NCI-H1694 treated with DMSO at 0.1 percent for 48 hours (cell line): ENCODE measurements at regions not wholly inside any gene's neighbourhood (a gene's known extent, or its start where the extent isn't known, plus 50 kb on each side); places are given as distances from the start of the nearest gene placed in this dataset.

Source experiments
- DNase-seq: peaks from one replicate; lab custom pipeline; 2025; lab: John Stamatoyannopoulos, UW

DNA sequence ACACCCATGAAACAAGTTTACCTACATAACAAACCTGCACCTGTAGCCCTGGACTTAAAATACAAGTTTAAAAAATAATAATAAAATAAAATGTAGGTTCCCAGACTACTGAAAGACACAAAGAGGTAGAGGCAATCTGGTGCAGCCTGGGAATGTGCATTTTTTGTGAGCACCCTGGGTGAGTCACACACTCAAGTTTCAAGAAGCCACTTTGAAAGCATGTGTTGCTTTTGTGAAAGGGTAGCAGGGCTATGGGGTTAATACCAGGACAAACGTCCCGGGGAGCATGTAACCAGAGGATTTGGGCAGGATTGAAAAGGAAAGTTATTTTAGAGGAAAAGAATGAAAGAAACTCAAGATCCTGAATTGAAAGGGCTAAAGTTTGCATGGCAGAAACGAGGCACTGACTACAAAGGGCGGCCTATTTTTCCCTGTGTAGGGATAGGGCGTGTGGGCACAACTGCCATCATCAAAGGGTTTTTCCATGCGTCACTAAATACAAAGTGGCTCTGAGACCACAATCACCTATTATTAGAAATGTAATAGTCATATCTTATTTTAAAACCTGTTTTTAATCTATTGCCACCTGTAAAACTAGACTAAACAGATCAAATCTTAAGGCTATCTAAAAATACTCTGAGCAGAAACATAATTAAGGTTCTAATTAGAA is 314.9 kb downstream of the COG6 start:
- DNase-seq = no peak

GRCh38 chr13:39971526-39971925 is 316.1 kb downstream of the COG6 start:
- DNase-seq = no peak

GRCh38 chr13:39976481-39976880 is 321.0 kb downstream of the COG6 start:
- no peak for DNase-seq

GRCh38 chr13:39981056-39981455 is 325.6 kb downstream of the COG6 start:
- no peak for DNase-seq

DNA sequence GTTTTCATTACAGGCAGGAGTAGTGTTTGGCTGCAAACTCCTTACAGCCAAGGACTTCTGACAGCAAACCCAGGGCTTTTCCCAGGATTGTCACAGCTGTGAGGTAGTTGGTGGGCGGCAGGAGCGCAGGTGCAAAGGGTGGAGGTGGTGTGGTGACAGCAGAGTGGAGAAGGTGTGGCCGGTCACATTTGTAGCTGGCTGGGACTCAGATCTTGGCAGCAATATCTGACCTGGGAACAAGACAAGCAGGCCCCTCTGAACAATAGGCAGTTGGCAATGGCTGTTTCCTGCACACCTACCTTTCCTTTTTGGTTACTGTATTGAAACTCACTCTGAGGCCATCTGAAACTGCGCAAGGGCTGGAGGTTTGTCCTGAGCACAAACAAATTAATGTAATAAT is 327.3 kb downstream of the COG6 start:
- DNase-seq = no peak

DNA sequence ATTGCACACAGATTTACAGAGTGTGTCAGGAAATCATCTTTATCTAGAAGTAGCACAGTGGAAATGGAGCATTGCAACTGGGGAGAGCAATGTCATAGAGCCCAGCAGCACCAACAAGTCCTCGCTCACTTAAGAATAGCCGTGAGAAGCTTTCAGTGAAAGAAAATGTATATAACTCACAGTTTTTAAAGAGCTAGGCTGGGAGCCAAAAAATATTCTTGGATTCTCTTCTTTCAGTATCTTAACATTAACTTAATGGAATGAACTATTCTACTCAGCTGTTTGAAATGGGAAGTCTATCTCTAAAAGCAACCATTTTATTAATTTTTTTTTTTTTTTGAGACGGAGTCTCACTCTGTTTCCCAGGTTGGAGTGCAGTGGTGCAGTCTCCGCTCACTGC is 329.6 kb downstream of the COG6 start:
- DNase-seq = no peak

- DNase-seq = no peak
These were observed 332.9 kb downstream of the COG6 start for GRCh38 chr13:39988351-39988750.

DNA sequence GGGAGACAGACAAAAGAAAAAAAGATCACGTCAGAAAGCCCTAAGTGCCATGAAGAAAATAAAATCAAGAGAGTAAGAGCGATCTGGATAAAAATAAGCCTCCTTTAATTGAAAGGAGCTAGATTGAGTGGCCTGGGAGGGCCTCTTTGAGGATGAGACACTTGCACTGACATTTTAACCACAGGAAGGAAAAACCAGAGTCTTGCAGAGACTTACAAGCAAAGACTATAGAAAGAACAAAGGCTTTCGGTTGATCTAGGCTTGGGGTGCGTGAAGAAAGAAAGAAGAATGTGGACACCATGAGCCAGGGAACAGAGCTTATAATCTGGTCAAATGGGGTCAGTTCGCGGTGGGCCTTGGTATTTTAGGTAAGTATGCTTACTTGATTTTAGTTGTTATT is 342.7 kb downstream of the COG6 start:
- DNase-seq = no peak

GRCh38 chr13:40002016-40002415 is 346.6 kb downstream of the COG6 start:
- no peak for DNase-seq

DNA sequence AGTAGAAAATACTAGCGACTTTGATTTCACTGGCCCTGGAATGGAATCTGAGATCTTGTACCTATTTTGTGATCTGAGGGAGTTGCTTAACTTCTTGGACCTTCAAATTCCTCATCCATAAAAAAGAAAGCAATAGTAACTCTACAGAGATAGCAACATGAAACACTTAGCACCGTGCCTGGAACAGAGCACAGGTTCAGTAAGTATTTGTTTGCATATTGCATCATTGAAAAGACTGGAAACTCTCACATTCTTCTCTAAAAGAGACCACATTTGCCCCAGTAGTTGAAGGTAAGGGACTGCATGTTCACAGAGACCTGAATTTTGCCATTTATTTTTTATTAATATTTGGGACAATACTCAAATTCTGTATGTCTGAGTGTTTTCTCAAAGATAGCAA is 358.1 kb downstream of the COG6 start:
- no peak for DNase-seq

- DNase-seq = no peak
These were observed 361.6 kb downstream of the COG6 start for GRCh38 chr13:40016953-40017660.

DNA sequence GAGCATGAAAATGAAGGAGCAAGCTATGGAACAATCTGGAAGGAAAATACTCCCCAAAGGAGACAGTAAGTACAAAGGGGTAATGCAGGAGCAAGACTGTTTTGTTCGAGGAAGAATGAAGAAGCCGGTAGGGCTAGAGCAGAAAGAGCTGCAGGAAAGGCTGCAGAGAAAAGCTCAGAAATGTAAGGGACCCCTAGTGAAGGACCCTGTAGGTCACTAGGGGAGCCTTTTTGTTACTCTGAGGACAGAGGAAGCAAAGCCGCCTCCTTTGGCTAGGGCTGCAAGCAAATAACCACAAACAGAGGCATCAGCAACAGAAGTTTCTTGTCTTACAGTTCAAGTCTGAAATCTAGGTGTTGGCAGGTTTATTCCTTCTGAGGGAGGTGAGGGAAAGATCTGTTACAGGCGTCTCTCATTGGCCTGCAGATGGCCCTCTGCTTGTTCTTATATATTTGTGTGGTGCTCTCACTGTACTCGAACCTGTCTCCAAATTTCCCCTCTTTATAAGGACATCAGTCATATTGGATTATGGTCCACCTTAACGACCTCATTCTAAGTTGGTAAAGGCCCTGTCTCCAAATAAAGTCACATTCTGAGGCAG is 362.3 kb downstream of the COG6 start:
- no peak for DNase-seq

DNA sequence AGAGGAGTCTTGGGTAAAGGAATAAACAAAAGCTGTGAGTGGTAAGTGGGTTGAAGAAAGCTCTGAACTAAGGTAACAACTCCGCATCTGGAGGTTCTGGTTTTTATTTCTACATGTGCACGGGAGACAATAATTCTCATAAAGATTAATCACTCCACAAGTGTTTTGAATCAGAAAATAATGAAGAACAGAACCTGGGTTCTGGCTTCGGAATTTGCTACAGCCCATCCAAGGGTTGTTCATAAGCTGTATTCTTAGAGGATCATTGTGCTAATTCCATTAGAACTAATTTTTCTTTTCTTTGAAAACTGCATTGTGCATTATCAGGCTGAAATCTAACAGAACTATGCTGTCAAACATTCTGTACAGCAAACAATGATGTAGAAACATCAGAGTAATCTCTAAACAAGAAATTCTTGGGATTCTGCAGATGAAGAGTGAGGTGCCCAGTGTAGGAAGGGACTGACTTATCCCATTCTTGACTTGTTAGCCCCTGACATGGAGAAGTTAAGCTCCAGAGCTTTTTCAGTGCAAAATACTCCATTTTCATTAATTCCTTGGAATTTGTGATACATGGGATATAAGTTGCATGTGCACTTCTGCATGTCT is 368.2 kb downstream of the COG6 start:
- no peak for DNase-seq

- DNase-seq = no peak
These were observed 368.9 kb downstream of the COG6 start for GRCh38 chr13:40024204-40024966.

GRCh38 chr13:40024967-40025714 is 369.7 kb downstream of the COG6 start:
- no peak for DNase-seq

GRCh38 chr13:40026174-40026585 is 370.7 kb downstream of the COG6 start:
- no peak for DNase-seq

DNA sequence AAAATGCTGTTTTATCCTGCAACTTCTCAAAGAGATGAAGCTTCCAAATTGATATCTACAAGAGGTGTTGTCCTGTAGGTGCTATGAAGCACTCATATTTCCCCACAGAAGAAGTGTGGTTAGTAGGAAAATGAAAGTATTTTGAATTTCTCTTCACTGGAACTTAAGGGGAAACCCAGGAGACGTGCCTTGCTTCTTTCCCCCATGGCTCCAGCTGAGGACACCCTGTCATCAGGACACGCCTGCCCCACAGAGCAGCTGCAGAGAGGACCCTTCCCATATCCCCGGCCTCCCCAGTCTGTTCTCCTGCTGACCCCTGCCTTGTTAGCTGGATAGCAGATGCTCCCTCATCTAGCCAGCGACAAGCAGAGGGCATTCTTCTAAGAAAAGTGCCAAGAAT is 371.3 kb downstream of the COG6 start:
- DNase-seq = no peak

- DNase-seq = no peak
These were observed 373.0 kb downstream of the COG6 start for GRCh38 chr13:40028446-40028845.

DNA sequence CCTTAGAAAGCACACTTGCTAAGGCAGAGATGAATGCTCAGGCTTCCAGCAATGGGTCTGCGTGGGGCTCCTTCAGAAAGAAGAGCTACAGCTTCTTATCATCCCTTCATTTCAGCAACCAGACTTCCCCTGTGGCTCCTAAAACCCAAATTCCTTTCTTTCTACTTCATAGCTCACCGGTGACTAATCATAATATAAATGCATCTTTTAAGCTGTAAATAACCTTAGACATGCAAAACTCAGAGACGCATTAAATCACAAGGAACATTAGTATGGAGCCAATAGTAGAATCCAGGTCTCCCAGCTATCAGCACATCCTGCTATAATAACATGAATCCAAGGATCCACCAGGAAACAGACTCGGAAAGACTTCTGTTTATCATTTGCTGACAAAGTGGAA is 375.6 kb downstream of the COG6 start:
- DNase-seq = no peak

DNA sequence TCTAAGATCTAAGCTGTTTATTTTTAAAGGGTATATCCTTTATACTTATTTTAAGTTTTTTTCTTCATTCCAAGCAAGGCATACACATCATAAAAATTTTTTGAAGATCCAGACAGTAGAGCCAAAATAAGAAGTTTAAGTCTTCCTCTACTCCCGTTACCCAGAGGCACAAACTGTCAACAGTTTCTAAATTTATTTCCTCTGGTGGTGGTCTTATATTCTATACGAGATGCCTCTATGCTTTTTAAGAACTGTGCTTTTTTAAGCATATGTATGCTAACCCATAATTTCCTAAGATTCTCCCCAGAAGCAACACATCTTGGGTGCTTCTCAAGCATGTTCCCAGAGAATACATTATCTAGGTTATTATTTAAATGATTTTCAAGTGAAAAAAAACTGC is 383.6 kb downstream of the COG6 start:
- DNase-seq = no peak

- DNase-seq = no peak
These were observed 387.5 kb downstream of the COG6 start for GRCh38 chr13:40042991-40043390.

DNA sequence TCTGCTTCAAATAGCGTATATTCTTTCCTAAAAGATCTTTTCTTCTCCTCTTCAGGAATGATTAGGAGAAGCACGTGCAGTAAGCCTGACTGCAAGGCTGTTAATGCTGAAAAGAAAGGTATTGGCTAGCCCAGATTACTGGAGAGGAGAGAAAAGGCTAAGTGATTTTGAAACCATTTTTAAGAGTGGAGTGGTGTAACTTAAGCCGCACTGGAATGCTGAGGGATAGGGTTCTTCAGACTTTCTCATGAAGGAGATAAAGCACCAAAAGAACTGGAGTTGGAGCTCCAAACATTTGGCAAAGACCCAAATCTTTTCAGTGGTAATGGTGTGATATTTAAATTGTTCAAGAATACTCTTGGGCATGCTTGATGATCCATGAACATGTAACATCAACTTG is 388.3 kb downstream of the COG6 start:
- DNase-seq = no peak
